HG03175 (cell line): ENCODE measurements at regions not wholly inside any gene's neighbourhood (a gene's known extent, or its start where the extent isn't known, plus 50 kb on each side); places are given as distances from the start of the nearest gene placed in this dataset.

Experiments used
- ATAC-seq: cut with Tn5 transposase; IDR thresholded peaks from one replicate; pipeline ENCODE4 v1.9.1; 2021; ENCODE audit warnings: mild to moderate bottlenecking, moderate library complexity; ENCODE audit not compliant: unreplicated experiment

DNA sequence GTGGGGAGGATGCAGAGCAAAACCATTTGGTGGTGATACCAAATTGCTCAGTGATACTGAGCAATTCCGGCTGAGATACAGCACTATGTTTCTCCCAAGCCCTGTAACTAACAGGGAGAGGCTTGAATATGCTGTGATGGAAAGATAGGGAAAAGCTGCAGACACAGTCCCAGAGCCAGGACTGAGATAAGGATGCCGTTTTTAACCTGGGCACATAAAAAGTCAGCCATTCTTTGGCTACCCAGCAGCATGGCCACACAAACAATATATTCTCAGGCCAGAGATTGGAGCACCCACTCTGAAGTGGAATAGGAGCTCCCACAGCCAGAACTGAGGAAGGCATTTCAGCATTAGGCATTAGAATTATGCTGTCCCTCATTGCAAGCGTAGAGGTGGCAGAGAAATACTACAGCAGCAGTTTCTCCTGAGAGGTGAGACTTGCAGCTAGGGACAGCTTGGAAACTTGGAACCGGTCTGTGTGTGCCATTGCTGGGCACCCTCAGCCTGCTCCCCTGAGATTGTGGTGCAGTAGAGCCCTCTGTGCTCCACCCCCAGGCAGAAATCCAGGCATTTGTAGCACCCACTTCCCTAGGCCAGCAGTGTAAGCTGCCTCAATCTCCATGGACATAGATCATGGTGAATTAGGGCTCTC, 346.5 kb downstream of the TMEM135 start:
- no peak for ATAC-seq

DNA sequence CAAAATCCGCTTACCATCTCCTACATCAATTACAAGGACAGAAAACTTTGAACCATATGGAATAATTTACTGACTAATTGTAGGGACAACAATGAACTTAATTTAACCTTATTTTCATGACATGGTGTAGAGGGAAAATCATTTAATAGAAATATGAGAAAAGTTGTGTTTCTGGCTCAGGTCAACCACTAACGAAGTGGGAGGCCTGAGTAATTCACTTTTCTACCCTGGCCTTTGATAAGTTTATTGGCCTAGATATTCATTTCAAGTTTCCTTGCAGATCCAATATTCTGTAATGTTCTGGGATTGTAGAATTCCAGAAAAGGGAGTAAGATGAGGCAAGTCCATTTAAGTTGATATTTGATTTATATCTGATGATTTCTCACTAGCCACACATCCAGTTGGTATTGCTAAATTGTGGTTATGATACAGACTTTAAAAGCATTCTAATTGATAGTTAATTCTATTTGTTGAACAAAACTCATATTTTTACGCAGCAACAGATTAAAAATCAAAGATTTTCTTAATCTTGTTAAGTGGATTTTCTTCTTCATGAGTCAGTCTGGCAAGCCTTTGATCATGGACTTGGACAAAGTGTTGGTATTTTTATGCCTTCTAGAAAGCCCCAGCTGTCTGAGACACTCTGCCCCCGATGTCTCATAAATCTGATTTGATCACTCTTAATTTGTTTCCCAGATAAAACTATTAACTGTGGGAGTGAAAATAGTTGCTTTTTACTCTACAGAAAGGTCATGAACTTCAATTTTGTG, 336.5 kb downstream of the TMEM135 start:
- no peak for ATAC-seq
